ENCODE measurements at regions not wholly inside any gene's neighbourhood (a gene's known extent, or its start where the extent isn't known, plus 50 kb on each side); places are given as distances from the start of the nearest gene placed in this dataset.

DNA sequence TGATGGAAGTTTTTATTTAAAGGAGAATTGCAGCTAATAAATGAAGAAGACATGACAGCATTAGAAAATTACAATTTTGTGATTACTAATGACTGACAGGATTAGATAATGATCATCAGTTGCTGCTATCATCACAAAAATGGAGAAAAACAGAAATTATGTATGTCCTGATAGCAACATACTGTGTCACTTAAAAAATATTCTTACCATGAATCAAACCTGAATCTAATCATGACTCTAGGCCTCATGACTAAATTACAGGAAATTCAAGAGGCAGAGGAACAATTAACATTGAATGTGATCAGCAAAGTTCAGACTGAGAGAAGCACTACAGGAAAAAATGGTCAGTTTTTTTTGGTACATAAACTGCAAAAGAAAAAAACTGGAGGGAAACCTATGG lies 147.8 kb downstream of the PMAIP1 start:
- no peak for FAIRE-seq
- BruUV-seq (replicated peaks) = no TSS peak
- ChIA-PET RAD21 (ENCODE audit: unreplicated experiment) (no interaction called here), POLR2A (no interaction called here), SMC1A (ENCODE audit: uncharacterized antibody, unreplicated experiment) (interaction anchor here (1.2 kb wide), 1 partner anchor 52 kb away, joined by 3 read pairs; no protein-coding TSS in a partner anchor), CTCF (no interaction called here)
- no peaks in the 10 kb centered on the region for H3K36me3 ChIP-seq (ENCODE audit: control insufficient read depth in 2 of 2, insufficient read depth in 2 of 2, low read length in 1 of 2)
- H3K9ac ChIP-seq (ENCODE audit: control insufficient read depth, insufficient read depth, low read length) = no peak overlapping the region
- ATAC-seq = no peak
- H3K9me3 ChIP-seq (replicated peaks; ENCODE audit: control insufficient read depth, insufficient read depth, low read length) = no peaks in the 10 kb centered on the region
- intact Hi-C loops (cut with micrococcal nuclease; ENCODE audit: unreplicated experiment) (no loop called here), in situ Hi-C loops (cut with MboI) (no loop called here)
- no peak overlapping the region for H3K4me2 ChIP-seq (ENCODE audit: control insufficient read depth, insufficient read depth)
- H3K27me3 ChIP-seq (replicated peaks in 1 of 2; ENCODE audit: control insufficient read depth in 2 of 2, insufficient read depth in 2 of 2, low read length in 1 of 2) = no peaks in the 10 kb centered on the region
- no peak overlapping the region for H2AFZ ChIP-seq (ENCODE audit: control insufficient read depth, low read depth, low read length)
- H3K4me3 ChIP-seq = no peak overlapping the region
- H3K79me2 ChIP-seq (ENCODE audit: control insufficient read depth, insufficient read depth, low read length) = no peaks in the 10 kb centered on the region
- H4K20me1 ChIP-seq (ENCODE audit: control insufficient read depth, insufficient read depth) = no peaks in the 10 kb centered on the region
- H3K4me1 ChIP-seq (ENCODE audit: control insufficient read depth, insufficient read depth, low read length) = no peaks in the 10 kb centered on the region; the same call in 1 of the 2 replicates
- TF ChIP-seq, protein P1, sequence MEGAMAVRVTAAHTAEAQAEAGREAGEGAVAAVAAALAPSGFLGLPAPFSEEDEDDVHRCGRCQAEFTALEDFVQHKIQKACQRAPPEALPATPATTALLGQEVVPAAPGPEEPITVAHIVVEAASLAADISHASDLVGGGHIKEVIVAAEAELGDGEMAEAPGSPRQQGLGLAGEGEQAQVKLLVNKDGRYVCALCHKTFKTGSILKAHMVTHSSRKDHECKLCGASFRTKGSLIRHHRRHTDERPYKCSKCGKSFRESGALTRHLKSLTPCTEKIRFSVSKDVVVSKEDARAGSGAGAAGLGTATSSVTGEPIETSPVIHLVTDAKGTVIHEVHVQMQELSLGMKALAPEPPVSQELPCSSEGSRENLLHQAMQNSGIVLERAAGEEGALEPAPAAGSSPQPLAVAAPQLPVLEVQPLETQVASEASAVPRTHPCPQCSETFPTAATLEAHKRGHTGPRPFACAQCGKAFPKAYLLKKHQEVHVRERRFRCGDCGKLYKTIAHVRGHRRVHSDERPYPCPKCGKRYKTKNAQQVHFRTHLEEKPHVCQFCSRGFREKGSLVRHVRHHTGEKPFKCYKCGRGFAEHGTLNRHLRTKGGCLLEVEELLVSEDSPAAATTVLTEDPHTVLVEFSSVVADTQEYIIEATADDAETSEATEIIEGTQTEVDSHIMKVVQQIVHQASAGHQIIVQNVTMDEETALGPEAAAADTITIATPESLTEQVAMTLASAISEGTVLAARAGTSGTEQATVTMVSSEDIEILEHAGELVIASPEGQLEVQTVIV (IDR thresholded peaks at IDR 0.05; ENCODE audit: borderline replicate concordance, partially characterized antibody) = no peak
- TF ChIP-seq FOS (IDR thresholded peaks at IDR 0.05; ENCODE audit: borderline replicate concordance, extremely low read depth, insufficient read length) = no peak
- no peak for TF ChIP-seq BACH1 (IDR thresholded peaks at IDR 0.05; ENCODE audit: borderline replicate concordance)
- TF ChIP-seq NRF1 (conservative IDR thresholded peaks at IDR 0.05; ENCODE audit: low read depth, low read length) = no peak
- TF ChIP-seq STAT1 (conservative IDR thresholded peaks at IDR 0.05) = no peak
- no peak for TF ChIP-seq ZNF384 (IDR thresholded peaks at IDR 0.05; ENCODE audit: borderline replicate concordance, low read depth, low read length)
- DNase-seq (ENCODE audit: low read depth, low spot score) = no peak
- H3K27ac ChIP-seq (ENCODE audit: control insufficient read depth, insufficient read depth) = no peak overlapping the region

All from GM12878 (cell line).